Neural cell (in vitro differentiated cells): ENCODE measurements at regions not wholly inside any gene's neighbourhood (a gene's known extent, or its start where the extent isn't known, plus 50 kb on each side); places are given as distances from the start of the nearest gene placed in this dataset.

ENCODE experiments used
- CTCF ChIP-seq: fragments of 450-650 bp; IDR thresholded peaks from 2 replicates; pipeline ENCODE4 v1.5.1; 2014; ENCODE audit warnings: antibody characterized with exemption, mild to moderate bottlenecking, moderate library complexity; ENCODE audit not compliant: poor library complexity, severe bottlenecking
- EP300 ChIP-seq: fragments of 450-650 bp; conservative IDR thresholded peaks from 2 replicates; pipeline ENCODE4 v1.6.1; 2014; ENCODE audit warnings: antibody characterized with exemption, mild to moderate bottlenecking, moderate library complexity; ENCODE audit not compliant: poor library complexity, severe bottlenecking
- EZH2 ChIP-seq: fragments of 200-600, 300-800 bp; shearing (Covaris generic), sonication (generic); IDR thresholded peaks from 2 replicates; pipeline ENCODE4 v1.6.1; 2014; ENCODE audit warnings: antibody characterized with exemption, low read length, borderline replicate concordance, mild to moderate bottlenecking; ENCODE audit not compliant: insufficient read depth, poor library complexity, severe bottlenecking
- MXI1 ChIP-seq: fragments of 450-650 bp; conservative IDR thresholded peaks from 2 replicates; pipeline ENCODE4 v1.6.1; 2014; ENCODE audit warnings: antibody characterized with exemption, mild to moderate bottlenecking; ENCODE audit not compliant: poor library complexity, severe bottlenecking
- POLR2AphosphoS5 ChIP-seq: IDR thresholded peaks from 2 replicates; pipeline ENCODE4 v1.6.1; 2012
- RAD21 ChIP-seq: fragments of 450-650 bp; conservative IDR thresholded peaks from 2 replicates; pipeline ENCODE4 v1.6.1; 2014; ENCODE audit warnings: antibody characterized with exemption, mild to moderate bottlenecking, moderate library complexity
- TAF1 ChIP-seq: IDR thresholded peaks from 2 replicates; pipeline ENCODE4 v1.6.1; 2012; ENCODE audit warnings: low read depth
- TF ChIP-seq, protein P1 (sequence below): IDR thresholded peaks from 2 replicates; pipeline ENCODE4 v1.6.1; 2012; ENCODE audit warnings: borderline replicate concordance

- TF ChIP-seq TAF1 = no peak
- TF ChIP-seq EZH2 = no peak
- TF ChIP-seq CTCF = no peak
- no peak for TF ChIP-seq MXI1
- no peak for TF ChIP-seq POLR2AphosphoS5
- TF ChIP-seq, protein P1, sequence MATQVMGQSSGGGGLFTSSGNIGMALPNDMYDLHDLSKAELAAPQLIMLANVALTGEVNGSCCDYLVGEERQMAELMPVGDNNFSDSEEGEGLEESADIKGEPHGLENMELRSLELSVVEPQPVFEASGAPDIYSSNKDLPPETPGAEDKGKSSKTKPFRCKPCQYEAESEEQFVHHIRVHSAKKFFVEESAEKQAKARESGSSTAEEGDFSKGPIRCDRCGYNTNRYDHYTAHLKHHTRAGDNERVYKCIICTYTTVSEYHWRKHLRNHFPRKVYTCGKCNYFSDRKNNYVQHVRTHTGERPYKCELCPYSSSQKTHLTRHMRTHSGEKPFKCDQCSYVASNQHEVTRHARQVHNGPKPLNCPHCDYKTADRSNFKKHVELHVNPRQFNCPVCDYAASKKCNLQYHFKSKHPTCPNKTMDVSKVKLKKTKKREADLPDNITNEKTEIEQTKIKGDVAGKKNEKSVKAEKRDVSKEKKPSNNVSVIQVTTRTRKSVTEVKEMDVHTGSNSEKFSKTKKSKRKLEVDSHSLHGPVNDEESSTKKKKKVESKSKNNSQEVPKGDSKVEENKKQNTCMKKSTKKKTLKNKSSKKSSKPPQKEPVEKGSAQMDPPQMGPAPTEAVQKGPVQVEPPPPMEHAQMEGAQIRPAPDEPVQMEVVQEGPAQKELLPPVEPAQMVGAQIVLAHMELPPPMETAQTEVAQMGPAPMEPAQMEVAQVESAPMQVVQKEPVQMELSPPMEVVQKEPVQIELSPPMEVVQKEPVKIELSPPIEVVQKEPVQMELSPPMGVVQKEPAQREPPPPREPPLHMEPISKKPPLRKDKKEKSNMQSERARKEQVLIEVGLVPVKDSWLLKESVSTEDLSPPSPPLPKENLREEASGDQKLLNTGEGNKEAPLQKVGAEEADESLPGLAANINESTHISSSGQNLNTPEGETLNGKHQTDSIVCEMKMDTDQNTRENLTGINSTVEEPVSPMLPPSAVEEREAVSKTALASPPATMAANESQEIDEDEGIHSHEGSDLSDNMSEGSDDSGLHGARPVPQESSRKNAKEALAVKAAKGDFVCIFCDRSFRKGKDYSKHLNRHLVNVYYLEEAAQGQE = no peak
- no peak for TF ChIP-seq RAD21
- no peak for TF ChIP-seq EP300
Observed at GRCh38 chr20:48461091-48461734, 366.6 kb downstream of the PREX1 start.
